ENCODE measurements at regions not wholly inside any gene's neighbourhood (a gene's known extent, or its start where the extent isn't known, plus 50 kb on each side); places are given as distances from the start of the nearest gene placed in this dataset.

- no peak for FAIRE-seq
- no peak for DNase-seq (ENCODE audit: extremely low spot score, insufficient read length, low read depth)
Observed at GRCh38 chr12:84745127-84745526, 167.5 kb downstream of the SLC6A15 start.

- FAIRE-seq (no peak), DNase-seq (ENCODE audit: extremely low spot score, insufficient read length, low read depth) (no peak)
Observed at GRCh38 chr12:84741692-84742091, 170.9 kb downstream of the SLC6A15 start.

- FAIRE-seq: no peak
- no peak for DNase-seq (ENCODE audit: extremely low spot score, insufficient read length, low read depth)
Observed at GRCh38 chr12:84741031-84741430, 171.6 kb downstream of the SLC6A15 start.

- DNase-seq (ENCODE audit: extremely low spot score, insufficient read length, low read depth): no peak
- FAIRE-seq: no peak
Observed at GRCh38 chr12:84740602-84741001, 172.0 kb downstream of the SLC6A15 start.

- FAIRE-seq (no peak), DNase-seq (ENCODE audit: extremely low spot score, insufficient read length, low read depth) (no peak)
Observed at GRCh38 chr12:84738481-84738972, 174.1 kb downstream of the SLC6A15 start.

GRCh38 chr12:84732828-84733340, 179.7 kb downstream of the SLC6A15 start:
- FAIRE-seq: no peak
- DNase-seq (ENCODE audit: extremely low spot score, insufficient read length, low read depth): no peak

GRCh38 chr12:84730561-84731162, 181.9 kb downstream of the SLC6A15 start:
- DNase-seq (ENCODE audit: extremely low spot score, insufficient read length, low read depth): no peak

GRCh38 chr12:84727961-84728360, 184.6 kb downstream of the SLC6A15 start:
- DNase-seq (ENCODE audit: extremely low spot score, insufficient read length, low read depth) (no peak), FAIRE-seq (no peak)

More at GRCh38 chr12:84730561-84731162, 181.9 kb downstream of the SLC6A15 start:
- FAIRE-seq: no peak

- FAIRE-seq (no peak), DNase-seq (ENCODE audit: extremely low spot score, insufficient read length, low read depth) (no peak)
Observed at GRCh38 chr12:84726780-84727179, 185.8 kb downstream of the SLC6A15 start.

GRCh38 chr12:84723988-84724387, 188.6 kb downstream of the SLC6A15 start:
- DNase-seq (ENCODE audit: extremely low spot score, insufficient read length, low read depth): no peak
- FAIRE-seq: no peak

- DNase-seq (ENCODE audit: extremely low spot score, insufficient read length, low read depth): no peak
- FAIRE-seq: no peak
Observed at GRCh38 chr12:84719997-84720396, 192.6 kb downstream of the SLC6A15 start.

GRCh38 chr12:84718906-84719305, 193.7 kb downstream of the SLC6A15 start:
- no peak for DNase-seq (ENCODE audit: extremely low spot score, insufficient read length, low read depth)
- no peak for FAIRE-seq

GRCh38 chr12:84712747-84713146, 199.9 kb downstream of the SLC6A15 start:
- FAIRE-seq: no peak
- DNase-seq (ENCODE audit: extremely low spot score, insufficient read length, low read depth): no peak

- no peak for DNase-seq (ENCODE audit: extremely low spot score, insufficient read length, low read depth)
- FAIRE-seq: no peak
Observed at GRCh38 chr12:84706374-84706773, 206.2 kb downstream of the SLC6A15 start.

- FAIRE-seq: no peak
- no peak for DNase-seq (ENCODE audit: extremely low spot score, insufficient read length, low read depth)
Observed at GRCh38 chr12:84704856-84705255, 207.7 kb downstream of the SLC6A15 start.

- FAIRE-seq: no peak
- DNase-seq (ENCODE audit: extremely low spot score, insufficient read length, low read depth): no peak
Observed at GRCh38 chr12:84702001-84702400, 210.6 kb downstream of the SLC6A15 start.

- no peak for DNase-seq (ENCODE audit: extremely low spot score, insufficient read length, low read depth)
Observed at GRCh38 chr12:84701041-84701440, 211.6 kb downstream of the SLC6A15 start.

GRCh38 chr12:84698576-84699333, 213.8 kb downstream of the SLC6A15 start:
- no peak for FAIRE-seq
- DNase-seq (ENCODE audit: extremely low spot score, insufficient read length, low read depth): no peak

More at GRCh38 chr12:84701041-84701440, 211.6 kb downstream of the SLC6A15 start:
- no peak for FAIRE-seq

- FAIRE-seq: no peak
Observed at GRCh38 chr12:84696908-84697540, 215.6 kb downstream of the SLC6A15 start.

GRCh38 chr12:84696281-84696680, 216.3 kb downstream of the SLC6A15 start:
- DNase-seq (ENCODE audit: extremely low spot score, insufficient read length, low read depth) (no peak), FAIRE-seq (no peak)

More at GRCh38 chr12:84696908-84697540, 215.6 kb downstream of the SLC6A15 start:
- no peak for DNase-seq (ENCODE audit: extremely low spot score, insufficient read length, low read depth)

GRCh38 chr12:84694116-84694515, 218.5 kb downstream of the SLC6A15 start:
- no peak for FAIRE-seq
- no peak for DNase-seq (ENCODE audit: extremely low spot score, insufficient read length, low read depth)

Measured in GM18507 (cell line).